ENCODE measurements at regions not wholly inside any gene's neighbourhood (a gene's known extent, or its start where the extent isn't known, plus 50 kb on each side); places are given as distances from the start of the nearest gene placed in this dataset.

DNA sequence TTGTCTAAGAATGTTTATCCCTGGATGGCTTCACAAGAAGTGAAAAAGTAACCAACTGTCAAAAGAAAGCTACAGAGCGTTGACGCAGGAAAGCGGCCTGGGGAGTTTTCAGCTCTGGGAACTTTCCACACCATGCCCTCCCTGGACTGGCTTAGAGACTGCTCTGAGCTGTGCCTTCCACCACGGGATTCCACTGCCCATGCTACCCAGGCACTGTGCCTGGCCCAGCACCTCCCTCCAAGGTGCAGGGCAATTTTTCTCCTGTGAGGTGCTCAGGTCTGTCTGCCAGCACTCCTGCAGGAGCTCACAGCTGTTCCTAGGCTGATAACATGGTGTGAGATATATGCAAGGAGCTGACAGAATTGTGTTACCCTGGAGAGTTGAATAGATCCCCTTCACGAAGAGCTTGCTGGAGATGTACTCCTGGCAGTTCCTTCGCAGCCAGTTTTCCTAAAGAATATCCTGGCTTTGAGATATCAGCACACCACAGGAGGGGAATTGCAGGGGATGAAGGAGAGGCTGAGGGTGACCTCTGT is 258.3 kb upstream of the B3GAT1 start:
- WGBS, 2 donors, result 47 to 57% methylated on average over 4 to 6 of the region's 6 CpGs
- Histone ChIP-seq H3K36me3 (replicated peaks in 1 of 2; ENCODE audit: insufficient read depth in 1 of 2, low read depth in 2 of 2) (no peaks in the 10 kb centered on the region), H3K4me3 (no peak overlapping the region), H3K27me3 (no peaks in the 10 kb centered on the region), H3K9me3 (peaks cover 0 to 6% (median 0%) of the 10 kb centered on the region in 3 donors), H3K27ac (no peak overlapping the region), H3K4me1 (no peaks in the 10 kb centered on the region)
- DNase-seq, result no peak
- intact Hi-C loops (cut with DNase I), result no loop called here
- no peak for ATAC-seq
- TF ChIP-seq POLR2A (IDR thresholded peaks at IDR 0.05), result no peak
- TF ChIP-seq, protein P1, sequence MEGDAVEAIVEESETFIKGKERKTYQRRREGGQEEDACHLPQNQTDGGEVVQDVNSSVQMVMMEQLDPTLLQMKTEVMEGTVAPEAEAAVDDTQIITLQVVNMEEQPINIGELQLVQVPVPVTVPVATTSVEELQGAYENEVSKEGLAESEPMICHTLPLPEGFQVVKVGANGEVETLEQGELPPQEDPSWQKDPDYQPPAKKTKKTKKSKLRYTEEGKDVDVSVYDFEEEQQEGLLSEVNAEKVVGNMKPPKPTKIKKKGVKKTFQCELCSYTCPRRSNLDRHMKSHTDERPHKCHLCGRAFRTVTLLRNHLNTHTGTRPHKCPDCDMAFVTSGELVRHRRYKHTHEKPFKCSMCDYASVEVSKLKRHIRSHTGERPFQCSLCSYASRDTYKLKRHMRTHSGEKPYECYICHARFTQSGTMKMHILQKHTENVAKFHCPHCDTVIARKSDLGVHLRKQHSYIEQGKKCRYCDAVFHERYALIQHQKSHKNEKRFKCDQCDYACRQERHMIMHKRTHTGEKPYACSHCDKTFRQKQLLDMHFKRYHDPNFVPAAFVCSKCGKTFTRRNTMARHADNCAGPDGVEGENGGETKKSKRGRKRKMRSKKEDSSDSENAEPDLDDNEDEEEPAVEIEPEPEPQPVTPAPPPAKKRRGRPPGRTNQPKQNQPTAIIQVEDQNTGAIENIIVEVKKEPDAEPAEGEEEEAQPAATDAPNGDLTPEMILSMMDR (IDR thresholded peaks at IDR 0.05), result no peak

DNA sequence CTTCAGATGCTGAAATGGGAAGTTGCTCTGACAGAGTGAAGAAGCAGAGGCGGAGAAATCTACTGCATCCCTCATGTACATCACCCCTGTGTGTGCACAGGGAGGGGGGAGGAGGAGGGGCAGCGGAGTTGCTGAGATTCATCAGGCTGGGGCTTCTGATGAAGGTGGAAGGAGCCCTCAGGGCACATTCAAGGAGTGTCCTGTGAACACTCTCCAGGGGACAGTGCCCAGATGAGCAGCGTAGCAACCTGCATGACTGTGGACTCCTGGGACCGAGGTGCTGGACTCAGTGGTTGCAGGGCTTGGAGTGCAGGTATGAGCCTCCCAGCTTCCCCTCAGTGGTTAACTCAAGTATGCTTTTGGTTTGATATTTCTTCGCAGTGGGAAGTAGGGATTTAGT is 257.8 kb upstream of the B3GAT1 start:
- intact Hi-C loops (cut with DNase I), result no loop called here
- no peak for TF ChIP-seq POLR2A (IDR thresholded peaks at IDR 0.05)
- TF ChIP-seq, protein P1 (IDR thresholded peaks at IDR 0.05), result no peak
- Histone ChIP-seq H3K4me3 (no peak overlapping the region), H3K9me3 (peaks cover 0 to 6% (median 0%) of the 10 kb centered on the region in 3 donors), H3K36me3 (replicated peaks in 1 of 2; ENCODE audit: insufficient read depth in 1 of 2, low read depth in 2 of 2) (no peaks in the 10 kb centered on the region), H3K27ac (no peak overlapping the region), H3K27me3 (no peaks in the 10 kb centered on the region), H3K4me1 (no peaks in the 10 kb centered on the region)
- DNase-seq (no peak), ATAC-seq (no peak)
- 56 to 69% methylated on average over 3 to 5 of the region's 5 CpGs for WGBS, 2 donors

DNA sequence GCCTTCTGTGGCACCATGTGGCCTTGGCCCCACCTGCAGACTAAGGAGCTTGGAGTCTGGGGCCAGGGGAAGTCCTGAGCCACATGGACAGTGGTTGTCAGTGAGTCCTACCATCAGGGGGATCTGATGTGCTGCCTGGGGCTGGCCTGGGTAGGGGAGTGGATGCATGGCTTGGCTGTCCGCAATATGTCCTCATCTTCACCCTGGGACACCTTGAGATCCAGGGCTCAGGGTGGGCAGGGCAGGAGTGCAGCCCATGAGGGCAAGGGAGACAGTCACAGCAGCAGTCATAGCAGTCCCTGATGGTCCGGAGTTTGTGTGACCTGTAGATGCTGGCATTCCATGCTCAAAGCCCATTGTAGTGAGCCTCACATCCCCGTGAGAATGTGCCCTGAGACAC is 256.8 kb upstream of the B3GAT1 start:
- no peak overlapping the region for H3K4me3 ChIP-seq
- peaks cover 0 to under 1% (median 0%) of the 10 kb centered on the region in 3 donors for H3K9me3 ChIP-seq
- 69 to 100% methylated on average over 1 to 3 of the region's 3 CpGs for WGBS, 2 donors
- no peaks in the 10 kb centered on the region for H3K4me1 ChIP-seq
- TF ChIP-seq POLR2A (IDR thresholded peaks at IDR 0.05), result no peak
- TF ChIP-seq, protein P1 (IDR thresholded peaks at IDR 0.05), result no peak
- ATAC-seq (no peak), DNase-seq (no peak)
- no peak overlapping the region for H3K27ac ChIP-seq
- intact Hi-C loops (cut with DNase I), result no loop called here
- no peaks in the 10 kb centered on the region for H3K36me3 ChIP-seq (replicated peaks in 1 of 2; ENCODE audit: insufficient read depth in 1 of 2, low read depth in 2 of 2)
- H3K27me3 ChIP-seq, result no peaks in the 10 kb centered on the region

DNA sequence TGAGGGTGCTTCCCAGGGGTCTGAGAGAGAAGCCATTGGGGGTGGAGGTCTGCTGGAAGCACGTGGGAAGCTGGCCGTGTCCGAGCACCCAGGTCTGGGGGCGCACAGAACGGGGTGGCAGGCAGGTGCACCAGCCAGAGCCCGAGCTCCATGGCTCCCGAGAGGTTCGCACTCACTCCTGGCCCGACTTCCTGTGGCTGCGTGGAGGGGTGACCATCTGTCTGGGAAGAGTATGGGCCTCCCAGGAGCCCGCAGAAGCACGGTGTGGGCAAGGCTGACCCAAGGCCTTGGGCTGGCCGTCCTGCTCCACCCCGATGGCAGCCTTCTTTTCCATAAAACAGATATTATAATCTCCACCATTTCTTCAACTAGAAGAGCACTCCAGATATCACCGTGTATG is 256.0 kb upstream of the B3GAT1 start:
- Histone ChIP-seq H3K4me1 (no peaks in the 10 kb centered on the region), H3K27me3 (no peaks in the 10 kb centered on the region), H3K9me3 (no peaks in the 10 kb centered on the region), H3K4me3 (no peak overlapping the region), H3K36me3 (replicated peaks in 1 of 2; ENCODE audit: insufficient read depth in 1 of 2, low read depth in 2 of 2) (no peaks in the 10 kb centered on the region), H3K27ac (no peak overlapping the region)
- intact Hi-C loops (cut with DNase I), result no loop called here
- 77 to 80% methylated on average over 15 of the region's 15 CpGs for WGBS, 2 donors
- DNase-seq, result no peak
- ATAC-seq, result no peak
- TF ChIP-seq POLR2A (IDR thresholded peaks at IDR 0.05), result no peak
- TF ChIP-seq, protein P1 (IDR thresholded peaks at IDR 0.05), result no peak

DNA sequence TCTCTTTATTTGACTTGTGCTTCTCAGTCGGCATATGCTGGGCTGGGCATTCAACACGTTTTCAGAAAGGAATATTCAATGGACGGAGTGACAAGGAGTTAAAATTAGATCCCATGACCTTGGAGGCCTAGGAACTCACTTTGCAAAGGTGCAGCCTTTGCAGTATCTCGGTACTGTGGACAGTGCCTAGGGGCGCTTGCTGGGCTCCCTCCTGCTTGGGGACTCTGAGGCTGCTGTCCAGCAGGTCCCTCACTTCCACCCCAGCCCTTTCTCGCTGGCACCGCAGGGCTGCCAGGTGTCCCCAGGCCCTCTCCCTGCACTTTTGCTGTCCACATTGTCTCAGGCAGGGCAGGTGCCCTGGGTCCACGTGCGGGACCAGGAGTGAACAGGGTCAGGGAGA is 255.5 kb upstream of the B3GAT1 start:
- Histone ChIP-seq H3K9me3 (no peaks in the 10 kb centered on the region), H3K4me3 (no peak overlapping the region), H3K4me1 (no peaks in the 10 kb centered on the region), H3K27me3 (no peaks in the 10 kb centered on the region), H3K36me3 (replicated peaks in 1 of 2; ENCODE audit: insufficient read depth in 1 of 2, low read depth in 2 of 2) (no peaks in the 10 kb centered on the region), H3K27ac (no peak overlapping the region)
- no peak for DNase-seq
- no peak for ATAC-seq
- intact Hi-C loops (cut with DNase I), result no loop called here
- TF ChIP-seq POLR2A (IDR thresholded peaks at IDR 0.05), result no peak
- TF ChIP-seq, protein P1 (IDR thresholded peaks at IDR 0.05), result no peak
- 35 to 51% methylated on average over 7 to 9 of the region's 9 CpGs for WGBS, 2 donors

Data from body of pancreas (tissue), 4 donors.